ENCODE measurements at regions not wholly inside any gene's neighbourhood (a gene's known extent, or its start where the extent isn't known, plus 50 kb on each side); places are given as distances from the start of the nearest gene placed in this dataset.
"Not testable (repeated sequence)": the region's sequence is repeated elsewhere in the genome, so short reads cannot be mapped to it uniquely, and the experiment has no call there.

GRCh38 chr17:72472106-72472505 is 351.3 kb downstream of the SOX9 start:
- H3K27me3 ChIP-seq (replicated peaks; ENCODE audit: control insufficient read depth, insufficient read depth, low read length) = no peaks in the 10 kb centered on the region
- TF ChIP-seq CTCF (IDR thresholded peaks at IDR 0.05; ENCODE audit: insufficient read depth, low read length, poor library complexity, severe bottlenecking) = no peak
- no peaks in the 10 kb centered on the region for H3K36me3 ChIP-seq (ENCODE audit: control insufficient read depth, insufficient read depth, low read length)
- DNase-seq (ENCODE audit: extremely low read depth, insufficient read length) = no peak
- H3K4me3 ChIP-seq (replicated peaks; ENCODE audit: low read depth, low read length) = no peak overlapping the region

- not testable (repeated sequence) for H3K36me3 ChIP-seq (ENCODE audit: control insufficient read depth, insufficient read depth, low read length); DNase-seq (ENCODE audit: extremely low read depth, insufficient read length); H3K4me3 ChIP-seq (replicated peaks; ENCODE audit: low read depth, low read length); H3K27me3 ChIP-seq (replicated peaks; ENCODE audit: control insufficient read depth, insufficient read depth, low read length)
These were observed 352.1 kb downstream of the SOX9 start for GRCh38 chr17:72472853-72473390.

GRCh38 chr17:72474243-72474642 is 353.4 kb downstream of the SOX9 start:
- no peak overlapping the region for H3K4me3 ChIP-seq (replicated peaks; ENCODE audit: low read depth, low read length)
- H3K36me3 ChIP-seq (ENCODE audit: control insufficient read depth, insufficient read depth, low read length) = no peaks in the 10 kb centered on the region
- no peaks in the 10 kb centered on the region for H3K27me3 ChIP-seq (replicated peaks; ENCODE audit: control insufficient read depth, insufficient read depth, low read length)
- DNase-seq (ENCODE audit: extremely low read depth, insufficient read length) = no peak
- TF ChIP-seq CTCF (IDR thresholded peaks at IDR 0.05; ENCODE audit: insufficient read depth, low read length, poor library complexity, severe bottlenecking) = no peak

GRCh38 chr17:72474719-72475477 is 354.1 kb downstream of the SOX9 start:
- TF ChIP-seq CTCF (IDR thresholded peaks at IDR 0.05; ENCODE audit: insufficient read depth, low read length, poor library complexity, severe bottlenecking) = no peak
- Histone ChIP-seq H3K36me3 (ENCODE audit: control insufficient read depth, insufficient read depth, low read length) (no peaks in the 10 kb centered on the region), H3K27me3 (replicated peaks; ENCODE audit: control insufficient read depth, insufficient read depth, low read length) (no peaks in the 10 kb centered on the region), H3K4me3 (replicated peaks; ENCODE audit: low read depth, low read length) (no peak overlapping the region)
- DNase-seq (ENCODE audit: extremely low read depth, insufficient read length) = no peak

GRCh38 chr17:72476134-72476533 is 355.3 kb downstream of the SOX9 start:
- Histone ChIP-seq H3K27me3 (replicated peaks; ENCODE audit: control insufficient read depth, insufficient read depth, low read length) (no peaks in the 10 kb centered on the region), H3K4me3 (replicated peaks; ENCODE audit: low read depth, low read length) (no peak overlapping the region), H3K36me3 (ENCODE audit: control insufficient read depth, insufficient read depth, low read length) (no peaks in the 10 kb centered on the region)
- TF ChIP-seq CTCF (IDR thresholded peaks at IDR 0.05; ENCODE audit: insufficient read depth, low read length, poor library complexity, severe bottlenecking) = no peak
- no peak for DNase-seq (ENCODE audit: extremely low read depth, insufficient read length)

GRCh38 chr17:72476575-72476986 is 355.8 kb downstream of the SOX9 start:
- no peak for DNase-seq (ENCODE audit: extremely low read depth, insufficient read length)
- Histone ChIP-seq H3K27me3 (replicated peaks; ENCODE audit: control insufficient read depth, insufficient read depth, low read length) (no peaks in the 10 kb centered on the region), H3K36me3 (ENCODE audit: control insufficient read depth, insufficient read depth, low read length) (no peaks in the 10 kb centered on the region), H3K4me3 (replicated peaks; ENCODE audit: low read depth, low read length) (no peak overlapping the region)
- TF ChIP-seq CTCF (IDR thresholded peaks at IDR 0.05; ENCODE audit: insufficient read depth, low read length, poor library complexity, severe bottlenecking) = no peak

Data from GM06990 (cell line).